HepG2 (cell line): ENCODE measurements at regions not wholly inside any gene's neighbourhood (a gene's known extent, or its start where the extent isn't known, plus 50 kb on each side); places are given as distances from the start of the nearest gene placed in this dataset.

ENCODE experiments used
- ATAC-seq: fragments of 200-7000 bp; cut with Tn5 transposase; 3 replicates; pipeline ENCODE4 v1.9.1; 2020; ENCODE audit warnings: mild to moderate bottlenecking, moderate library complexity
- BruUV-seq: library from RNA; stranded (reverse); fragments of 400-500 nt; replicated peaks from 2 replicates; lab custom pipeline; 2021; lab: Mats Ljungman, UMichigan
- CTCF ChIA-PET: fragments of 300-600 bp; formaldehyde crosslinking; extraction: SDS; loops from one replicate; lab custom pipeline; 2021; ENCODE audit warnings: low total read pairs, inconsistent platforms, low intra/inter-chr PET ratio; lab: Yijun Ruan, JAX
- POLR2A ChIA-PET: fragments of 350-600 bp; sonication (Branson Sonifier 250); formaldehyde crosslinking; loops from one replicate; lab custom pipeline; 2020; ENCODE audit warnings: antibody characterized with exemption, inconsistent platforms; lab: Yijun Ruan, JAX
- DNase-seq: peaks from one replicate; pipeline ENCODE4 v3.0.0-alpha.2; 2015; ENCODE audit warnings: low spot score
- FAIRE-seq: peaks from 3 replicates; lab custom pipeline; 2011; peaks lifted over from hg19 to GRCh38; lab: Jason Lieb, UNC
- H2AFZ ChIP-seq: one replicate; pipeline ENCODE4 v1.6.1; 2011; ENCODE audit warnings: low read length, inconsistent platforms
- H3K27ac ChIP-seq: fragments of 300-600 bp; 3 replicates; pipeline ENCODE4 v1.8.0; 2011; ENCODE audit warnings: mixed run types, mild to moderate bottlenecking, mixed read lengths, low read length, inconsistent platforms; ENCODE audit not compliant: insufficient read depth; ENCODE audit errors: extremely low read length
- H3K27me3 ChIP-seq, 2 experiments: fragments of 200-600 bp in 1 of 2; 2 replicates in 1 of 2; 3 replicates in 1 of 2; pipeline versions ENCODE4 v1.6.0 to v1.8.0; 2011; ENCODE audit warnings: low read length in 2 of 2, mild to moderate bottlenecking in 2 of 2, moderate library complexity in 2 of 2, inconsistent platforms in 1 of 2; ENCODE audit not compliant: insufficient read depth in 2 of 2, control insufficient read depth in 1 of 2
- H3K36me3 ChIP-seq, 2 experiments: fragments of 200-600 bp in 1 of 2; replicated peaks in 1 of 2; 2 replicates in 1 of 2; 3 replicates in 1 of 2; pipeline versions ENCODE4 v1.5.1 to v1.8.0; 2011; ENCODE audit warnings: low read length in 2 of 2, inconsistent platforms in 1 of 2; ENCODE audit not compliant: insufficient read depth in 2 of 2, control insufficient read depth in 1 of 2
- H3K4me1 ChIP-seq: 2 replicates; pipeline ENCODE4 v1.5.1; 2012; ENCODE audit warnings: low read length, inconsistent platforms; ENCODE audit not compliant: insufficient read depth
- H3K4me2 ChIP-seq: 2 replicates; pipeline ENCODE4 v1.6.0; 2011; ENCODE audit warnings: low read depth, low read length, inconsistent platforms
- H3K4me3 ChIP-seq, 3 experiments: fragments of 200-600 bp in 1 of 3; sonication (generic), shearing (Covaris generic) in 1 of 3; replicated peaks in 1 of 3; 2 replicates each; pipeline ENCODE4 v1.5.1; 2011 to 2016; ENCODE audit warnings: low read length in 3 of 3, inconsistent platforms in 2 of 3, low read depth in 2 of 3, mild to moderate bottlenecking in 2 of 3, control low read depth in 1 of 3, mixed read lengths in 1 of 3; ENCODE audit not compliant: insufficient read depth in 1 of 3
- H3K79me2 ChIP-seq: one replicate; pipeline ENCODE4 v1.6.1; 2011; ENCODE audit warnings: low read length, inconsistent platforms; ENCODE audit not compliant: insufficient read depth
- H3K9ac ChIP-seq: 2 replicates; pipeline ENCODE4 v1.6.0; 2011; ENCODE audit warnings: mild to moderate bottlenecking, low read depth, low read length, inconsistent platforms; ENCODE audit not compliant: insufficient read depth
- H3K9me3 ChIP-seq: 2 replicates; pipeline ENCODE4 v1.5.1; 2012; ENCODE audit warnings: mild to moderate bottlenecking, low read length
- H4K20me1 ChIP-seq: 2 replicates; pipeline ENCODE4 v1.6.0; 2011; ENCODE audit warnings: inconsistent platforms, mild to moderate bottlenecking, low read length, moderate library complexity; ENCODE audit not compliant: insufficient read depth
- CHD2 ChIP-seq: IDR thresholded peaks from 2 replicates; pipeline ENCODE4 v1.6.1; 2011; ENCODE audit warnings: low read depth, low read length, improper control_type of control experiment
- DRAP1 ChIP-seq: IDR thresholded peaks from 2 replicates; pipeline ENCODE4 v1.6.1; 2016; ENCODE audit warnings: missing genetic modification reagents, missing compliant biosample characterization
- IKZF4 ChIP-seq: sonication (generic); formaldehyde crosslinking; IDR thresholded peaks from 2 replicates; pipeline ENCODE4 v1.5.1; 2020; ENCODE audit warnings: borderline replicate concordance, mild to moderate bottlenecking, low read depth, missing genetic modification reagents; ENCODE audit errors: not compliant biosample characterization
- KDM4B ChIP-seq: sonication (generic); formaldehyde crosslinking; IDR thresholded peaks from 2 replicates; pipeline ENCODE4 v1.4.0; 2020; ENCODE audit warnings: missing genetic modification reagents
- KLF13 ChIP-seq: sonication (generic); formaldehyde crosslinking; IDR thresholded peaks from 2 replicates; pipeline ENCODE4 v1.4.0; 2020; ENCODE audit warnings: mild to moderate bottlenecking, missing genetic modification reagents
- NR2F6 ChIP-seq, 2 experiments: IDR thresholded peaks; 2 replicates each; pipeline ENCODE4 v1.6.1; 2016; ENCODE audit warnings: antibody characterized with exemption in 1 of 2, mild to moderate bottlenecking in 1 of 2
- REST ChIP-seq, 2 experiments: IDR thresholded peaks; 2 replicates each; pipeline ENCODE4 v1.6.1; 2011 to 2012; ENCODE audit warnings: low read length in 2 of 2, borderline replicate concordance in 1 of 2, low read depth in 1 of 2, mild to moderate bottlenecking in 1 of 2, moderate library complexity in 1 of 2
- RXRB ChIP-seq: IDR thresholded peaks from 2 replicates; pipeline ENCODE4 v1.6.1; 2016; ENCODE audit warnings: borderline replicate concordance, missing genetic modification reagents, missing compliant biosample characterization
- U2AF1 ChIP-seq: fragments of 200-400 bp; formaldehyde crosslinking; optimal IDR thresholded peaks from 2 replicates; pipeline ENCODE3; 2017; ENCODE audit warnings: mild to moderate bottlenecking, low read depth, low read length
- ZNF17 ChIP-seq: sonication (generic); formaldehyde crosslinking; IDR thresholded peaks from 2 replicates; pipeline ENCODE4 v1.5.0; 2020; ENCODE audit warnings: mild to moderate bottlenecking, missing genetic modification reagents
- ZNF605 ChIP-seq: sonication (generic); formaldehyde crosslinking; IDR thresholded peaks from 2 replicates; pipeline ENCODE4 v1.8.0; 2022; ENCODE audit warnings: mild to moderate bottlenecking, missing genetic modification reagents
- ZNF678 ChIP-seq: sonication (generic); formaldehyde crosslinking; IDR thresholded peaks from 2 replicates; pipeline ENCODE4 v1.4.0; 2020; ENCODE audit warnings: mild to moderate bottlenecking, missing genetic modification reagents
- ZNF703 ChIP-seq: sonication (generic); formaldehyde crosslinking; IDR thresholded peaks from 2 replicates; pipeline ENCODE4 v1.5.1; 2020; ENCODE audit warnings: missing genetic modification reagents, mild to moderate bottlenecking, moderate library complexity, borderline replicate concordance
- ZSCAN20 ChIP-seq: sonication (generic); formaldehyde crosslinking; IDR thresholded peaks from 2 replicates; pipeline ENCODE4 v1.4.0; 2020; ENCODE audit warnings: missing genetic modification reagents, mild to moderate bottlenecking, borderline replicate concordance
- WGBS: methylation state at CpG from one replicate; pipeline ENCODE4 v1.1.6; 2017; ENCODE audit warnings: low lambda C conversion rate; 5-methylcytosine and 5-hydroxymethylcytosine counted together
- in situ Hi-C: cut with HindIII; loops from 2 replicates; pipeline ENCODE4 v1.10.0; 2017; ENCODE audit warnings: low pct_unique_long_range_greater_than_20kb; ENCODE audit not compliant: extremely low pct_ligation_motif_present
- intact Hi-C: fragments of 100-400 bp; cut with micrococcal nuclease; formaldehyde crosslinking; loops from one replicate; pipeline ENCODE4 v1.10.0; 2022; ENCODE audit not compliant: unreplicated experiment

- Histone ChIP-seq H3K27me3 (no peaks in the 10 kb centered on the region), H3K36me3 (no peaks in the 10 kb centered on the region), H2AFZ (no peak overlapping the region), H3K27ac (no peak overlapping the region), H3K4me2 (no peak overlapping the region), H3K79me2 (no peaks in the 10 kb centered on the region), H3K9me3 (peaks cover 64% of the 10 kb centered on the region), H3K9ac (no peak overlapping the region), H4K20me1 (no peaks in the 10 kb centered on the region), H3K4me3 (no peak overlapping the region), H3K4me1 (no peaks in the 10 kb centered on the region)
- WGBS, result 0% methylated on average over 3 of the region's 3 CpGs
- in situ Hi-C loops (no loop called here), intact Hi-C loops (no loop called here)
- ChIA-PET POLR2A (no interaction called here), CTCF (no interaction called here)
- FAIRE-seq (no peak), ATAC-seq (no peak), DNase-seq (no peak)
- BruUV-seq, result no TSS peak
- TF ChIP-seq KDM4B (CRISPR knock-in tag), result no peak
- TF ChIP-seq ZNF17 (CRISPR knock-in tag), result no peak
- TF ChIP-seq ZNF678 (CRISPR knock-in tag), result no peak
- TF ChIP-seq ZSCAN20 (CRISPR knock-in tag), result no peak
- no peak for TF ChIP-seq REST (IDR thresholded peaks at IDR 0.05; ENCODE audit: borderline replicate concordance in 1 of 2, low read depth in 1 of 2, low read length in 2 of 2)
- no peak for TF ChIP-seq KLF13
- TF ChIP-seq U2AF1, result no peak
- no peak for TF ChIP-seq RXRB (CRISPR knock-in tag)
- TF ChIP-seq NR2F6 (IDR thresholded peaks at IDR 0.05), result no peak
- TF ChIP-seq NR2F6 (CRISPR knock-in tag; IDR thresholded peaks at IDR 0.05), result no peak
- TF ChIP-seq ZNF703, result no peak
- TF ChIP-seq CHD2, result no peak
- no peak for TF ChIP-seq IKZF4 (CRISPR knock-in tag)
- no peak for TF ChIP-seq ZNF605
- no peak for TF ChIP-seq DRAP1 (CRISPR knock-in tag)
Measured at GRCh38 chr13:104616990-104617389, 1550.8 kb upstream of the SLC10A2 start.
